Kidney (tissue), 13 donors: ENCODE measurements at regions not wholly inside any gene's neighbourhood (a gene's known extent, or its start where the extent isn't known, plus 50 kb on each side); places are given as distances from the start of the nearest gene placed in this dataset.
A peak's percentile ranks its signal among the peaks of the same experiment; 100 is the strongest.
"Not testable (repeated sequence)": the region's sequence is repeated elsewhere in the genome, so short reads cannot be mapped to it uniquely, and the experiment has no call there.

ENCODE experiments used
- DNase-seq, 5 donors: peaks; one replicate each; pipeline ENCODE4 v3.0.0-alpha.2; 2013 to 2020
- FAIRE-seq: peaks from 2 replicates; lab custom pipeline; 2012; peaks lifted over from hg19 to GRCh38; lab: Jason Lieb, UNC
- H3K27ac ChIP-seq, 2 donors: one replicate each; pipeline ENCODE4 v1.7.0; 2013; ENCODE audit warnings: low read depth in 2 of 2, low read length in 2 of 2, inconsistent platforms in 1 of 2
- H3K27me3 ChIP-seq: one replicate; pipeline ENCODE4 v1.7.1; 2013; ENCODE audit warnings: low read length, inconsistent platforms; ENCODE audit not compliant: control insufficient read depth, insufficient read depth
- H3K36me3 ChIP-seq, 3 donors: one replicate each; pipeline versions ENCODE4 v1.7.0 to v1.7.1; 2013; ENCODE audit warnings: low read length in 3 of 3, control low read depth in 1 of 3, inconsistent platforms in 1 of 3; ENCODE audit not compliant: insufficient read depth in 3 of 3, control insufficient read depth in 2 of 3
- H3K4me1 ChIP-seq, 3 donors: one replicate each; pipeline versions ENCODE4 v1.7.0 to v1.7.1; 2013; ENCODE audit warnings: low read length in 3 of 3, inconsistent platforms in 1 of 3, low read depth in 1 of 3; ENCODE audit not compliant: control insufficient read depth in 2 of 3, insufficient read depth in 2 of 3
- H3K4me3 ChIP-seq, 3 donors: one replicate each; pipeline versions ENCODE4 v1.7.0 to v1.8.1; 2013; ENCODE audit warnings: low read length in 3 of 3, control low read depth in 1 of 3, inconsistent platforms in 1 of 3
- H3K9ac ChIP-seq, 3 donors: one replicate each; pipeline versions ENCODE4 v1.7.0 to v1.7.1; 2013; ENCODE audit warnings: low read length in 3 of 3, control low read depth in 1 of 3, inconsistent platforms in 1 of 3
- H3K9me3 ChIP-seq, 3 donors: one replicate each; pipeline versions ENCODE4 v1.7.0 to v1.7.1; 2013; ENCODE audit warnings: low read length in 3 of 3, control low read depth in 1 of 3, inconsistent platforms in 1 of 3; ENCODE audit not compliant: control insufficient read depth in 2 of 3, insufficient read depth in 1 of 3
- intact Hi-C: fragments of 100-400 bp; cut with DNase I; formaldehyde crosslinking; loops from one replicate; pipeline ENCODE4 v1.11.1; 2022
- TF ChIP-seq, protein P1 (sequence below): IDR thresholded peaks from 3 replicates; pipeline ENCODE4 v1.5.1; 2012; ENCODE audit warnings: mild to moderate bottlenecking, moderate library complexity, borderline replicate concordance; ENCODE audit not compliant: insufficient read depth; ENCODE audit errors: extremely low read depth
- donor health status: control.
- donor health status: control.
- donor health status: control.
- donor health status: control.
- donor health status: control.
- donor health status: DM: yes; HTN: yes; CAD: no.
- donor health status: Normal renal cell carcinoma (clear cell type).

DNA sequence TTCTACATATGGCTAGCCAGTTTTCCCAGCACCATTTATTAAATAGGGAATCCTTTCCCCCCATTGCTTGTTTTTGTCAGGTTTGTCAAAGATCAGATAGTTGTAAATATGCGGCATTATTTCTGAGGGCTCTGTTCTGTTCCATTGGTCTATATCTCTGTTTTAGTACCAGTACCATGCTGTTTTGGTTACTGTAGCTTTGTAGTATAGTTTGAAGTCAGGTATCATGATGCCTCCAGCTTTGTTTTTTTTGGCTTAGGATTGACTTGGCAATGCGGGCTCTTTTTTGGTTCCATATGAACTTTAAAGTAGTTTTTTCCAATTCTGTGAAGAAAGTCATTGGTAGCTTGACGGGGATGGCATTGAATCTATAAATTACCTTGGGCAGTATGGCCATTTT, 60.0 kb upstream of the GPC3 start:
- H3K27me3 ChIP-seq, H3K4me1 ChIP-seq, H3K4me3 ChIP-seq, H3K27ac ChIP-seq, DNase-seq, H3K9ac ChIP-seq, H3K36me3 ChIP-seq, FAIRE-seq, intact Hi-C loops, H3K9me3 ChIP-seq: not testable (repeated sequence)

DNA sequence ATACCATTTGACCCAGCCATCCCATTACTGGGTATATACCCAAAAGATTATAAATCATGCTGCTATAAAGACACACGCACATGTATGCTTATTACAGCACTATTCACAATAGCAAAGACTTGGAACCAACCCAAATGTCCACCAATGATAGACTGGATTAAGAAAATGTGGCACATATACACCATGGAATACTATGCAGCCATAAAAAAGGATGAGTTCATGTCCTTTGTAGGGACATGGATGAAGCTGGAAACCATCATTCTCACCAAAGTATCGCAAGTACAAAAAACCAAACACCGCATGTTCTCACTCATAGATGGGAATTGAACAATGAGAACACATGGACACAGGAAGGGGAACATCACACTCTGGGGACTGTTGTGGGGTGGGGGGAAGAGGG, 81.7 kb upstream of the GPC3 start:
- not testable (repeated sequence) for DNase-seq, H3K4me3 ChIP-seq

DNA sequence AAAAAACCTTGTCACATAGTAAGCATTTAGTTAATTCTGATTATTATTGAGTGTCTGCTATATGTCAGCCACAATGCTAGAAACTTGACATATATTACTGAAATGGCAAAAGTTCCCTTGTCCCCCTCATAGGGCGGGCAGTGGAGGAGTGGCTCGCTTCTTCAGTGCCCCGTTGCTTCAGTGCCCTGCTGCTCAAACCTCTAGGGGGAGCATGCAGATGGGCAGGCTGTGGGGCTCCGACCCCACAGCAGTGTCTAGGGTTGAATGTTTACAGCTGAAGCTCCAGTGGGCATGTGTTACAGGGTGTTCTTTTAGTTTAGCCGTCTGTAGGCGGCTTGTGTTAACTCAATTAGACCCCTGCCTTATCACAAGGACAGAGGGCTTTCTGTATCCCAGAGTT, 86.5 kb upstream of the GPC3 start:
- H3K4me1 ChIP-seq, intact Hi-C loops, H3K36me3 ChIP-seq, H3K9ac ChIP-seq, H3K9me3 ChIP-seq, DNase-seq, H3K27me3 ChIP-seq, FAIRE-seq, H3K27ac ChIP-seq, H3K4me3 ChIP-seq: not testable (repeated sequence)

More for the DNA sequence above, 81.7 kb upstream of the GPC3 start:
- H3K27ac ChIP-seq, H3K9ac ChIP-seq, intact Hi-C loops, H3K27me3 ChIP-seq, H3K4me1 ChIP-seq, FAIRE-seq, H3K9me3 ChIP-seq, H3K36me3 ChIP-seq: not testable (repeated sequence)

DNA sequence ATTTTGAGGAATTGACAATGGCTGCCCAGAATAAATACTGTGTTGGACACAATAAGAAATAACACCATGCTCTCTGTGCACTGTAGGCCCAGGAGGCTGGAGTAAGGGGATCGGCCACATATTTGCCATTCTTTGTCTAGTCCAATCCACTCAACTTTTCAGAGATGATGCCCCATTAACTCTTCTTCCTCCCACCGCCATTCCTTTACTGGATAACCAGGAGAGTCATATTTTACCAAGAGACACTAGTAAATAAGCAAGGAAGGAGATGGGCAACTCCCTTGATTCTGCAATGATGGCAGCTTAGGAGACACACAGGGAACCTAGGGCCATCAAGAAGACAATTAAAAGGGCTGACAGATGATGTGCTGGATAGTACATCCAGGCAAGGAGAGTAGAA, 87.9 kb upstream of the GPC3 start:
- H3K36me3 ChIP-seq = peaks cover 0 to 2% (median 0%) of the 10 kb centered on the region in 3 donors
- FAIRE-seq (no peak), DNase-seq (peak in 3 of 5 donors; percentile 21 to 60 (median 54))
- intact Hi-C loops = no loop called here
- no peak overlapping the region for H3K9ac ChIP-seq
- peaks cover 0 to 5% (median 0%) of the 10 kb centered on the region in 3 donors for H3K9me3 ChIP-seq
- TF ChIP-seq, protein P1, sequence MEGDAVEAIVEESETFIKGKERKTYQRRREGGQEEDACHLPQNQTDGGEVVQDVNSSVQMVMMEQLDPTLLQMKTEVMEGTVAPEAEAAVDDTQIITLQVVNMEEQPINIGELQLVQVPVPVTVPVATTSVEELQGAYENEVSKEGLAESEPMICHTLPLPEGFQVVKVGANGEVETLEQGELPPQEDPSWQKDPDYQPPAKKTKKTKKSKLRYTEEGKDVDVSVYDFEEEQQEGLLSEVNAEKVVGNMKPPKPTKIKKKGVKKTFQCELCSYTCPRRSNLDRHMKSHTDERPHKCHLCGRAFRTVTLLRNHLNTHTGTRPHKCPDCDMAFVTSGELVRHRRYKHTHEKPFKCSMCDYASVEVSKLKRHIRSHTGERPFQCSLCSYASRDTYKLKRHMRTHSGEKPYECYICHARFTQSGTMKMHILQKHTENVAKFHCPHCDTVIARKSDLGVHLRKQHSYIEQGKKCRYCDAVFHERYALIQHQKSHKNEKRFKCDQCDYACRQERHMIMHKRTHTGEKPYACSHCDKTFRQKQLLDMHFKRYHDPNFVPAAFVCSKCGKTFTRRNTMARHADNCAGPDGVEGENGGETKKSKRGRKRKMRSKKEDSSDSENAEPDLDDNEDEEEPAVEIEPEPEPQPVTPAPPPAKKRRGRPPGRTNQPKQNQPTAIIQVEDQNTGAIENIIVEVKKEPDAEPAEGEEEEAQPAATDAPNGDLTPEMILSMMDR = no peak
- no peaks in the 10 kb centered on the region for H3K4me1 ChIP-seq
- no peak overlapping the region for H3K27ac ChIP-seq
- no peak overlapping the region for H3K4me3 ChIP-seq
- peaks cover 4% of the 10 kb centered on the region for H3K27me3 ChIP-seq

DNA sequence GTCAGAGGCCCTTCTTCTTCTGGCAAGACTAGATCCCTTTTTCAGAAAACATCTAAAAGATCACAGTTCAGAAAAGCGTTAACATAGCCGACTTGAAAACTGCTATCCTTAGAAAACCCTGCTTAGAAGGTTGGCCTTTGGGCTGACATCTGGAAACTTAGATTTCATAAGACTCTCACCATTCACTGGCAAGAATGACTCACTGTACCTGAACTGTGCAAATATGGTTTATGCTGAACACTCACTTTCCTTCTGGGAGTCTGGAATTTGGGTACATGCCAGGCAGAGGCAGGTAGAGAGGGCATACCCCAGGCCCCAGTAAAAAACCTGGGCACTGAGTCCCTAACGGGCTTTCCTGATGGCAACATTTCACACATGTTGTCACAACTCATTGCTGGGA, 88.8 kb upstream of the GPC3 start:
- Histone ChIP-seq H3K4me1 (no peaks in the 10 kb centered on the region), H3K9ac (no peak overlapping the region), H3K27me3 (peaks cover 4% of the 10 kb centered on the region), H3K9me3 (peaks cover 0 to 5% (median 0%) of the 10 kb centered on the region in 3 donors), H3K27ac (no peak overlapping the region), H3K4me3 (no peak overlapping the region), H3K36me3 (peaks cover 0 to 2% (median 0%) of the 10 kb centered on the region in 3 donors)
- DNase-seq (no peak), FAIRE-seq (no peak)
- TF ChIP-seq, protein P1 = no peak
- intact Hi-C loops = no loop called here
